OCI-LY3 (cell line): ENCODE measurements at regions not wholly inside any gene's neighbourhood (a gene's known extent, or its start where the extent isn't known, plus 50 kb on each side); places are given as distances from the start of the nearest gene placed in this dataset.
"Not testable (repeated sequence)": the region's sequence is repeated elsewhere in the genome, so short reads cannot be mapped to it uniquely, and the experiment has no call there.

Source experiments
- H2AFZ ChIP-seq: fragments of 200-600, 300-600 bp; shearing (Covaris generic); 2 replicates; pipeline ENCODE4 v1.6.0; 2014; ENCODE audit warnings: antibody characterized with exemption, low read depth, low read length
- H3K27ac ChIP-seq: fragments of 200-600, 300-600 bp; sonication (generic); 2 replicates; pipeline ENCODE4 v1.5.1; 2014; ENCODE audit warnings: mild to moderate bottlenecking, low read length, moderate library complexity, mixed read lengths
- H3K27me3 ChIP-seq: fragments of 200-600, 300-600 bp; sonication (generic); 2 replicates; pipeline ENCODE4 v1.6.1; 2014; ENCODE audit warnings: low read depth, low read length, mixed read lengths
- H3K36me3 ChIP-seq: fragments of 200-600, 300-600 bp; sonication (generic); replicated peaks from 2 replicates; pipeline ENCODE3; 2014; ENCODE audit warnings: low read depth, low read length, mixed read lengths
- H3K4me1 ChIP-seq: fragments of 300-600, 200-600 bp; sonication (generic); 2 replicates; pipeline ENCODE4 v1.6.1; 2014; ENCODE audit warnings: low read length, mixed read lengths
- H3K4me2 ChIP-seq: fragments of 200-600, 300-600 bp; sonication (generic); 2 replicates; pipeline ENCODE4 v1.6.1; 2014; ENCODE audit warnings: low read length, mixed read lengths
- H3K4me3 ChIP-seq: fragments of 300-600, 200-600 bp; sonication (generic); 2 replicates; pipeline ENCODE4 v1.5.1; 2014; ENCODE audit warnings: antibody characterized with exemption, mild to moderate bottlenecking, low read length, moderate library complexity
- H3K79me2 ChIP-seq: fragments of 300-600, 200-600 bp; shearing (Covaris generic); 2 replicates; pipeline ENCODE4 v1.6.1; 2014; ENCODE audit warnings: mild to moderate bottlenecking, low read length, mixed read lengths
- H3K9ac ChIP-seq: fragments of 300-600, 200-600 bp; shearing (Covaris generic); 2 replicates; pipeline ENCODE4 v1.6.0; 2014; ENCODE audit warnings: mild to moderate bottlenecking, low read length, moderate library complexity
- H3K9me3 ChIP-seq: fragments of 200-600, 300-600 bp; shearing (Covaris generic); 2 replicates; pipeline ENCODE4 v1.6.1; 2014; ENCODE audit warnings: low read length, mixed read lengths; ENCODE audit not compliant: insufficient read depth
- H4K20me1 ChIP-seq: fragments of 200-600, 300-600 bp; sonication (generic); 2 replicates; pipeline ENCODE4 v1.6.1; 2016; ENCODE audit warnings: low read length, mixed read lengths; ENCODE audit not compliant: insufficient read depth
- CTCF ChIP-seq: fragments of 200-600, 300-600 bp; sonication (generic); IDR thresholded peaks from 2 replicates; pipeline ENCODE4 v1.5.1; 2014; ENCODE audit warnings: antibody characterized with exemption, low read length, low read depth
- EZH2phosphoT487 ChIP-seq: fragments of 200-600 bp; shearing (Covaris generic); IDR thresholded peaks from 2 replicates; pipeline ENCODE4 v1.6.1; 2018; ENCODE audit warnings: antibody characterized with exemption, mixed run types, low read depth

DNA sequence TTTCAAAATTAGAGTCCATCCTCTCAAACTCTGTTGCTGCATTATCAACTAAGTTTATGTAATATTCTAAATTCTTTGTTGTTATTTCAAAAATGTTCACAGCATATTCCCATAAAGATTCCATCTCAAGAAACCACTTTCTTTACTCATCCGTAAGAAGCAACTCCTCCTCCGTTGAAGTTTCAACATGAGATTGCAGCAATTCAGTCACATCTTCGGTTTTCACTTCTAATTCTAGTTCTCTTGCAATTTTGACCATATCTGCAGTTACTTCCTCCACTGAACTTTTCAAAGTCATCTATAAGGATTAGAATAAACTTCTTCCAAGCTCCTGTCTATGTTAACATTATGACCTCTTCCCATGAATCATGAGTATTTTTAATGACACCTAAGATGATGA, 216.6 kb upstream of the SLC7A11 start:
- H3K9ac ChIP-seq: no peak overlapping the region
- no peak for TF ChIP-seq EZH2phosphoT487
- TF ChIP-seq CTCF: no peak
- H3K4me1 ChIP-seq: no peaks in the 10 kb centered on the region
- H3K4me3 ChIP-seq: no peak overlapping the region
- no peaks in the 10 kb centered on the region for H4K20me1 ChIP-seq
- no peaks in the 10 kb centered on the region for H3K36me3 ChIP-seq
- no peak overlapping the region for H2AFZ ChIP-seq
- H3K27ac ChIP-seq: no peak overlapping the region
- H3K9me3 ChIP-seq: no peaks in the 10 kb centered on the region
- no peaks in the 10 kb centered on the region for H3K79me2 ChIP-seq
- no peaks in the 10 kb centered on the region for H3K27me3 ChIP-seq
- no peak overlapping the region for H3K4me2 ChIP-seq

GRCh38 chr4:138456349-138456748, 214.2 kb upstream of the SLC7A11 start:
- not testable (repeated sequence) for H3K9ac ChIP-seq, H3K79me2 ChIP-seq, H3K27ac ChIP-seq, H4K20me1 ChIP-seq, H3K36me3 ChIP-seq, H3K4me3 ChIP-seq, H3K9me3 ChIP-seq, H3K4me2 ChIP-seq, H3K4me1 ChIP-seq, H2AFZ ChIP-seq, H3K27me3 ChIP-seq

DNA sequence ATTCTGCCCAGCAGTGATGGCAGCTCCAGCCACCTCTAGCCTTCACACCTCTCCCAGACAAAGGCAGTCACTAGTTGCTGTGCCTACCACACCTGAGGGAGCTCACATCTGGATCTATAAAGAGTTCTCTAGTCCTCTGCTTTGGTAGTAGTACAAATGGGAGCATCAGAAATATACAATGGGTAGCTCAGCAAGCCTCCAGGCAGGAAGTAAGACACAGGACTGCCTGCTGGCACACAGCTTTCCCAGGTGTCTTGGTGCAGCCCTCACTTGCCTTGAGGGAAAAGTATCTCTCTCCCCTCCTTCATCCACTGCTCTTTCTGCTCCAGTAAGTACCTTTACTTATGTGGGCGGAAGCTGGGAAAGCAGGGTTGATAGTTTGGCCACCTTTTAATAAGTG, 212.9 kb upstream of the SLC7A11 start:
- Histone ChIP-seq H3K4me2 (no peak overlapping the region), H2AFZ (no peak overlapping the region)
- TF ChIP-seq EZH2phosphoT487: no peak
- TF ChIP-seq CTCF: no peak

GRCh38 chr4:138452826-138453225, 210.7 kb upstream of the SLC7A11 start:
- Histone ChIP-seq H3K4me3 (no peak overlapping the region), H3K36me3 (no peaks in the 10 kb centered on the region), H3K9me3 (no peaks in the 10 kb centered on the region), H3K9ac (no peak overlapping the region), H4K20me1 (no peaks in the 10 kb centered on the region), H3K27me3 (no peaks in the 10 kb centered on the region), H3K4me2 (no peak overlapping the region), H3K79me2 (no peaks in the 10 kb centered on the region), H3K4me1 (no peaks in the 10 kb centered on the region), H2AFZ (no peak overlapping the region), H3K27ac (no peak overlapping the region)
- no peak for TF ChIP-seq EZH2phosphoT487
- TF ChIP-seq CTCF: no peak

More for the DNA sequence above, 212.9 kb upstream of the SLC7A11 start:
- no peaks in the 10 kb centered on the region for H4K20me1 ChIP-seq
- no peak overlapping the region for H3K27ac ChIP-seq
- no peaks in the 10 kb centered on the region for H3K79me2 ChIP-seq
- no peaks in the 10 kb centered on the region for H3K4me1 ChIP-seq
- H3K4me3 ChIP-seq: no peak overlapping the region
- H3K27me3 ChIP-seq: no peaks in the 10 kb centered on the region
- H3K9ac ChIP-seq: no peak overlapping the region
- no peaks in the 10 kb centered on the region for H3K9me3 ChIP-seq
- no peaks in the 10 kb centered on the region for H3K36me3 ChIP-seq

GRCh38 chr4:138451276-138451663, 209.1 kb upstream of the SLC7A11 start:
- Histone ChIP-seq H4K20me1 (no peaks in the 10 kb centered on the region), H3K4me2 (no peak overlapping the region), H3K79me2 (no peaks in the 10 kb centered on the region), H3K4me1 (no peaks in the 10 kb centered on the region), H3K9ac (no peak overlapping the region), H3K27me3 (no peaks in the 10 kb centered on the region), H3K9me3 (no peaks in the 10 kb centered on the region), H3K4me3 (no peak overlapping the region), H3K27ac (no peak overlapping the region), H2AFZ (no peak overlapping the region), H3K36me3 (no peaks in the 10 kb centered on the region)
- TF ChIP-seq CTCF (no peak), EZH2phosphoT487 (no peak)
